Activated CD4-positive, alpha-beta T cell treated with anti-CD3 and anti-CD28 coated beads for 1 hour (primary cell): ENCODE measurements at regions not wholly inside any gene's neighbourhood (a gene's known extent, or its start where the extent isn't known, plus 50 kb on each side); places are given as distances from the start of the nearest gene placed in this dataset.
A peak's percentile ranks its signal among the peaks of the same experiment; 100 is the strongest.

ENCODE experiments used
- DNase-seq: peaks from one replicate; pipeline ENCODE4 v3.0.0-alpha.2; 2020

DNA sequence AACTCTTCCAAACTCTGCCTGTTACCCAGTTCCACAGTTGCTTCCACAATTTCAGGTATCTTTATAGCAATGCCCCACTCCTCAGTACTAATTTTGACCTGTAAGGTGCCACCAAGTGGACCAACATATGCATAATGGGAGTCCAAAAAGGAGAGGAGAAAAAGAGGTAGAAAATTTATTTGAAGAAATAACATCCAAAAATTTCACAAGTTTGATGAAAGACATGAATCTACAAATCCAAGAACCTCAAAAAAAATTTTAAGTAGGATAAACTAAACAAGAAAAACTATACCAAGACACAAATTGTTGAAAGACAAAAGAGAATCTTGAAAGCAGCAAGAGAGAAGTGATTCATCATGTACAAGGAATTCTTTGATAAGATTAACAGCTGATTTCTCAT lies 79.8 kb downstream of the BARX1 start:
- DNase-seq: no peak

GRCh38 chr9:93874242-93874641 lies 80.9 kb downstream of the BARX1 start:
- DNase-seq: no peak

GRCh38 chr9:93871286-93871685 lies 83.9 kb downstream of the BARX1 start:
- DNase-seq: no peak

GRCh38 chr9:93869863-93870262 lies 85.3 kb downstream of the BARX1 start:
- no peak for DNase-seq

GRCh38 chr9:93869088-93869487 lies 86.1 kb downstream of the BARX1 start:
- DNase-seq: no peak

DNA sequence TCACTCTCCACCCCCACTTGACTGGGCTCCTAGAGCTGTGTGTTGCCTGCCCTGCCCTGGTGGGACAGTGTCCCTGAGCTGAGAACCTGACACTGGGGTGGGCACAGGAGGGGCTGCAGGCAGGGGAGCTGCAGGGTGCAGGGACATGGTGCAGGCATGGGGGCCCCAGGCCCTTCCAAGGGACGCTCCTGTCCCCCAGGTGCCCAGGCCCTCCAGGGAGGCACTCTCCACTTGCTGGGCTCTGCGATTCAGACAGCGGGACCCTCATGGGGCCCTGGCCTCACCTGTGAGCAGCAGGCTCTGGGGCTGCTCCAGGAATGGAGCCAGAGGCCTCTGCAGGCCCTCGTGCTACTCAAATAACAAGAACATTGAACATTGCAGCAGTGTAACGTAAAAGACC lies 89.4 kb downstream of the BARX1 start:
- no peak for DNase-seq

GRCh38 chr9:93865245-93865644 lies 89.9 kb downstream of the BARX1 start:
- no peak for DNase-seq

- no peak for DNase-seq
These were observed 90.3 kb downstream of the BARX1 start for GRCh38 chr9:93864840-93865239.

- no peak for DNase-seq
These were observed 91.1 kb downstream of the BARX1 start for GRCh38 chr9:93864032-93864431.

DNA sequence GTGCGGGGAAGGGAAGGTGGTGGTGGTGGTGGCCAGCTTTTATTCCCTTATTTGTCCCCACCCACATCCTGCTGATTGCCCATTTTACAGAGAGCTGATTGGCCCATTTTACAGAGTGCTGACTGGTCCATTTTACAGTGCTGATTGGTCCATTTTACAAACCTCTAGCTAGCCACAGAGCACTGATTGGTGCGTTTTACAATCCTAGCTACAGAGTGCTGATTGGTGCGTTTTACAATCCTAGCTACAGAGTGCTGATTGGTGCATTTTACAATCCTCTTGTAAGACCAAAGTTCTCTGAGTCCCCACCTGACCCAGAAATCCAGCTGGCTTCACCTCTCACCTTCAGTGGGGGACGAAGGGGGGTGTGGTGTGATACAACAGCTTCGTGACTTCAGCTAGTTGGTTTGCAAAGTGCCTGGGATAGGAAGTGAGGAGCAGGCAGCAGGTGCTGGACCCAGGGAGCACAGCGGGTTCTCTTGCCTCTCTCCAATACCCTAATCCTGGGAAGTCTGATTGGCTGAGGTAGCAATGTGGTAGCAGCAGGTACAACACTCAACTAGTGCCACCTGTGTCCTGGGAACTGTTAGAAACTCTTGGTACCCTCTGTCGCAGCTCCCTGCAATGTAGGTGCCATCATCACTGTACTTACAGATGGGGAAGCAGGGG lies 92.1 kb downstream of the BARX1 start:
- DNase-seq: no peak

DNA sequence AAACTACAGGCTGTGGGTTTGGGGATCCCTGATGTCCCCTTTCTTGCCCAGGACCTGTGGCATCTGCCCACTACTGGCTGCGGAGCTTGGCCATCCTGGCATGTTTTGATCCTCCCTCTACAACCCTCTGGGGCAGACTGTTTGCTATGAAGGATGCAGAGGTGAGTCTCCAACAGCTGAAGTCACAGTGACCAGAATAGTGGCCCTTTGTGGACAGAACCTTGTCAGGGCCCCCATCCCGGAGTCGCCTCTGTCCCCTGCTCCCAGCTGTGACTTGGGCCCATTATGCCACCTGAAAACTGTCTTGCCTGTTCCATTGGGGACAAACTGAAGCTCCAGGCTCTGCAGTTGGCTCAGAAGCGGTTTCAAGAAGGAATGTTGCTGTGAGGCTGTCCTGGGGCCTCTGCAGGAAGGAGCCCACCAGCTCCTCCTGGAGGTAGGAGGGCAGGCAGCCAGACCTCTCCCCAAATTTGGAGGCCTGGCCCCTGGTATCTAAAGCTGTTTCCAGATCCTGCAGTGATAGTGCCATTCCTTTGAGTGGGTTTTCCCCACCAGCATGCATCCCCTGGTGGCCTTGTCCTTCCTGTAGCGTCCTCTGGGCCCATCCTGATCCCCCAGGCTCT lies 93.3 kb downstream of the BARX1 start:
- DNase-seq: no peak

DNA sequence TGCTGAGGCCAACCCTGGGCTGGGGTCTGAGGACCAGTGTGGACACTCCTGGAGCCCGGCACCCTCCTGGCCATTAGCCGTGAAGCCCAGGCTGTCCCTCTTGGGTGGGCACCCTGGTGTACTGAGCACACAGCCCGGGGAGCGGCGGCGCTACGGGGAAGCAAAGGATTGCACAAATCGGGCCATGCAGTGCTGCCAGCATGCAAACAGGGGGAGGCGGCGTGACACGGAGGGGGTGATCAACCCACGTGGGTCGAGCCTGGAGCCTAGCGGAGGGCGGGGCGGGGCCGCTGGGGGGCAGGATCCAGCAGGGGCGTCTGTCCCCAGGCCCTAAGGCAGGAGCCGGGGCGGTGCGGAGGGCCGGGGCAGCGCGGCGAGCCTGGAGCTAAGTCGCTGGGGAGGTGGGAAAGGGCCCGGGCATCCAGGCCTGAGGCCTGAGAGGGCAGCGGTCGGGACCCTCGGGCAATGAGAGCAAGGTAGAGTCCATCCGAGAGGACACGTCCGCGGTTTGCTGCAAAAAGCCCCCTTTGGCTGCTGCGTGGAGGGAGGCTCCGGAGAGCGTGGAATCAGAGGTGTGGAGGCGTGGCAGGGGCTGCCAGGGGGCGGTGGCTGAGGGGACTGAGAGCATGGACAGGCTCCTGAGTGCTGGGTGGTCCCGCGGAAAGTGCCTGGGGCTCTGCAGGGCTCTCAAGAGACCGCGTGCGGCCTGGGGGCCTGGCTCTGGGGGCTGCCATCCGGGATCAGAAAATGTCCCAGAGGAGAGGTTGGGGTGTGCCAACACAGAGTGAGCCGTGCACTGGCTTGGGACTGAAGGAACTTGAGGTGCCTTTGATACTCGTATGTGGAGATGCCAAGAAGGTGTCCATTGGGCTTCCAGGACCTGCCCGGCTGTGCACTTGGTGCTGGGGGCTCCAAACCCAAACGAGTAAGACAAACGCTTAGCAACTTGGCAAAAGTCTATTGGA lies 94.2 kb downstream of the BARX1 start:
- no peak for DNase-seq

- DNase-seq: no peak
These were observed 95.5 kb downstream of the BARX1 start for GRCh38 chr9:93859431-93860215.

- no peak for DNase-seq
These were observed 97.6 kb downstream of the BARX1 start for GRCh38 chr9:93857528-93857927.

- no peak for DNase-seq
These were observed 102.4 kb downstream of the BARX1 start for GRCh38 chr9:93852728-93853127.

DNA sequence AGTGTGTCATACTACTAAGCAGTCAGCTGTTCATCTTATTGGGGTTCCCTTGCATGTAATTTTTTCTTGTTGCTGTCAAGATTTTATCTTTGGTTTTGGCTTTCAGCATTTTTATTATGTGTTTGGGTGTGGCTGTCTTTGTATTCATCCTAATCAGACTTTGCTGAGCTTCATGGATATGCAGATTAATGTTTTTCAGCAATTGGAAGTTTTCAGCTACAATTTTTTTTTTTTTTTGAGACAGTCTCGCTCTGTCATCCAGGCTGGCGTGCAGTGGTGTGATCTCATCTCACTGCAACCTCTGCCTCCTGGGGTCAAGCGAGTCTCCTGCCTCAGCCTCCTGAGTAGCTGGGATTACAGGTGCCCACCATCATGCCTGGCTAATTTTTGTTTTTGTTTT lies 108.8 kb downstream of the BARX1 start:
- no peak for DNase-seq

DNA sequence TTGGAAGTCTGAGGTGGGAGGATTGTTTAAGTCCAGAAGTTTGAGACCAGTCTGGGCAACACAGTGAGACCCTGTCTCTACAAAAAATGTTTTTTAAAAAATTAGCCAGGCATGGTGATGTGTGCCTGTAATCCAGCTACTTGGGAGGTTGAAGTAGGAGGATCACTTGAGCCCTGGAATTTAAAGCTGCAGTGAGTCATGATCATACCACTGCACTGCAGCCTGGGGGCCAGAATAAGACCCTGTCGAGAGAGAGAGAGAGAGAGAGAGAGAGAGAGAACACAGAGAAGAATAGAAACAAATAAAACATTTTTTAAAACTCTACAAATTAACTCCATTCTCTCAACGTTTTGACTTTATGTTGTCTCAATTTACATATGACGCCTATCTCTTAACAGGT lies 111.8 kb downstream of the BARX1 start:
- DNase-seq: no peak

DNA sequence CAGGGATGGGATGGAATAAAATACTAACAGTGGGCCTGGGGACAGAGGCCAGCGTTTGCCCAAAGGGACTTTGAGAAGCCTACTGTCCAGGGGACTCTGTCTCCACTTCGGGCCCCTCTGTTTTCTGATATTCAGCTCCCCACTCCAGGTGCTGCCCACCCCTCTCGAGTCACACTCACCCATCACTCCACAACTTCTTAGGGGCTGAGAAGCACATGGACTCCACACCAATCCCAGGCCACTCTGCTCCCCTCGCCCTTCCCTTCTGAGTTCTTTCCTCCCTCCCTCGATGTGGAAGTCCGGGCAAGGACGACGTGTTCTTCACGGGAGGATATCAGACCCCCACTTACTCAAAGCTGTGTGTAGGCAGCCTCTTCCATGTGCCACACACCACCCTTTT lies 124.5 kb downstream of the BARX1 start:
- DNase-seq: no peak

- peak; percentile 5 for DNase-seq
These were observed 125.1 kb downstream of the BARX1 start for GRCh38 chr9:93830012-93830596.

GRCh38 chr9:93829271-93830011 lies 125.7 kb downstream of the BARX1 start:
- DNase-seq: no peak

GRCh38 chr9:93828331-93829097 lies 126.6 kb downstream of the BARX1 start:
- DNase-seq: peak; percentile 6
